Spleen (tissue), 11 donors: ENCODE measurements at regions not wholly inside any gene's neighbourhood (a gene's known extent, or its start where the extent isn't known, plus 50 kb on each side); places are given as distances from the start of the nearest gene placed in this dataset.

Source experiments
- DNase-seq: peaks from one replicate; pipeline ENCODE4 v3.0.0-alpha.2; 2020
- H3K27ac ChIP-seq, 8 donors: fragments of 200-600 bp; sonication (generic) in 7 of 8; 1 replicate in 4 of 8; 2 replicates in 4 of 8; pipeline versions ENCODE4 v1.5.0 to v1.8.0; 2016 to 2021; ENCODE audit warnings: inconsistent platforms in 4 of 8, mild to moderate bottlenecking in 4 of 8, moderate library complexity in 1 of 8
- H3K27me3 ChIP-seq, 7 donors: fragments of 200-600 bp; sonication (generic) in 6 of 7; replicated peaks in 1 of 7; 1 replicate in 4 of 7; 2 replicates in 3 of 7; pipeline versions ENCODE4 v1.5.0 to v1.8.0; 2016 to 2021; ENCODE audit warnings: inconsistent platforms in 3 of 7, mild to moderate bottlenecking in 1 of 7
- H3K36me3 ChIP-seq, 6 donors: fragments of 200-600 bp; sonication (generic) in 5 of 6; 1 replicate in 4 of 6; 2 replicates in 2 of 6; pipeline versions ENCODE4 v1.5.0 to v1.8.0; 2016 to 2021; ENCODE audit warnings: inconsistent platforms in 2 of 6
- H3K4me1 ChIP-seq, 6 donors: fragments of 200-600 bp; sonication (generic) in 5 of 6; 1 replicate in 3 of 6; 2 replicates in 3 of 6; pipeline versions ENCODE4 v1.5.0 to v1.8.0; 2016 to 2021; ENCODE audit warnings: inconsistent platforms in 3 of 6
- H3K4me3 ChIP-seq, 8 donors: fragments of 200-600 bp; sonication (generic) in 7 of 8; 1 replicate in 4 of 8; 2 replicates in 4 of 8; pipeline versions ENCODE4 v1.5.0 to v1.8.0; 2016 to 2021; ENCODE audit warnings: inconsistent platforms in 4 of 8, mild to moderate bottlenecking in 4 of 8, moderate library complexity in 2 of 8
- H3K9me3 ChIP-seq, 8 donors: fragments of 200-600 bp; sonication (generic) in 7 of 8; 1 replicate in 4 of 8; 2 replicates in 4 of 8; pipeline versions ENCODE4 v1.5.0 to v1.8.0; 2016 to 2021; ENCODE audit warnings: inconsistent platforms in 4 of 8
- CTCF ChIP-seq, 11 experiments: fragments of 200-600 bp in 7 of 11; fragments of 450-650 bp in 4 of 11; sonication (generic) in 4 of 11; IDR thresholded peaks in 8 of 11; conservative IDR thresholded peaks in 3 of 11; 1 replicate in 7 of 11; 2 replicates in 4 of 11; pipeline versions ENCODE4 v1.4.0 to v1.8.0; 2016 to 2021; ENCODE audit warnings: antibody characterized with exemption in 11 of 11, inconsistent platforms in 4 of 11, mild to moderate bottlenecking in 1 of 11
- POLR2A ChIP-seq, 3 donors: fragments of 450-650 bp; IDR thresholded peaks; one replicate each; pipeline ENCODE4 v1.5.1; 2017; ENCODE audit warnings: antibody characterized with exemption in 3 of 3, mild to moderate bottlenecking in 1 of 3
- POLR2AphosphoS5 ChIP-seq, 3 donors: sonication (generic); formaldehyde crosslinking; IDR thresholded peaks; one replicate each; pipeline ENCODE4 v1.5.1; 2017; ENCODE audit warnings: antibody characterized with exemption in 3 of 3
- WGBS, 5 donors: extraction: QIAGEN DNeasy Blood & Tissue Kit in 3 of 5; methylation state at CpG; one replicate each; pipeline versions ENCODE4 v1.1.5 to v1.1.7; 2013 to 2018; 5-methylcytosine and 5-hydroxymethylcytosine counted together
- intact Hi-C: fragments of 100-400 bp; cut with DNase I; formaldehyde crosslinking; loops from one replicate; pipeline ENCODE4 v1.15.0; 2023; ENCODE audit warnings: low total_unique reads
- donor health status: healthy with polysubstance abuse.
- donor health status: DM: no; HTN: no; CAD: no; lungs with moderate emphysema.
- donor health status: DM: no; HTN: no; CAD: no.
- donor health status: Bipolar disorder and iron deficiency.
- donor health status: healthy.
- donor health status: DM: no; HTN: no; CAD: no.
- donor health status: DM: yes; HTN: yes; CAD: no.

GRCh38 chr12:13390918-13391317 lies 194.4 kb downstream of the EMP1 start:
- Histone ChIP-seq H3K27me3 (peaks cover 0 to 3% (median 0%) of the 10 kb centered on the region in 7 donors), H3K4me3 (no peak overlapping the region), H3K4me1 (no peaks in the 10 kb centered on the region), H3K27ac (no peak overlapping the region), H3K9me3 (no peaks in the 10 kb centered on the region), H3K36me3 (no peaks in the 10 kb centered on the region)
- intact Hi-C loops = no loop called here
- TF ChIP-seq CTCF (IDR thresholded peaks at IDR 0.05 in 8 of 11, conservative IDR thresholded peaks at IDR 0.05 in 3 of 11) (no peak), POLR2A (IDR thresholded peaks at IDR 0.05) (no peak), POLR2AphosphoS5 (IDR thresholded peaks at IDR 0.05) (no peak)
- DNase-seq = no peak
- WGBS, 5 donors = 68 to 94% (median 85%) methylated on average over 7 of the region's 7 CpGs

GRCh38 chr12:13390381-13390861 lies 193.9 kb downstream of the EMP1 start:
- Histone ChIP-seq H3K27me3 (peaks cover 0 to 5% (median 0%) of the 10 kb centered on the region in 7 donors), H3K36me3 (no peaks in the 10 kb centered on the region), H3K27ac (no peak overlapping the region), H3K9me3 (no peaks in the 10 kb centered on the region), H3K4me1 (no peaks in the 10 kb centered on the region), H3K4me3 (no peak overlapping the region)
- DNase-seq = no peak
- intact Hi-C loops = no loop called here
- 65 to 75% (median 70%) methylated on average over 10 of the region's 10 CpGs for WGBS, 5 donors
- TF ChIP-seq POLR2AphosphoS5 (IDR thresholded peaks at IDR 0.05) = no peak
- no peak for TF ChIP-seq POLR2A (IDR thresholded peaks at IDR 0.05)
- no peak for TF ChIP-seq CTCF (IDR thresholded peaks at IDR 0.05 in 8 of 11, conservative IDR thresholded peaks at IDR 0.05 in 3 of 11)

- TF ChIP-seq CTCF (IDR thresholded peaks at IDR 0.05 in 8 of 11, conservative IDR thresholded peaks at IDR 0.05 in 3 of 11) (no peak), POLR2AphosphoS5 (IDR thresholded peaks at IDR 0.05) (no peak), POLR2A (IDR thresholded peaks at IDR 0.05) (no peak)
- peaks cover 0 to 5% (median 0%) of the 10 kb centered on the region in 7 donors for H3K27me3 ChIP-seq
- no peak for DNase-seq
- no peaks in the 10 kb centered on the region for H3K4me1 ChIP-seq
- intact Hi-C loops = no loop called here
- WGBS, 5 donors = 72 to 81% (median 79%) methylated on average over 6 of the region's 6 CpGs
- no peaks in the 10 kb centered on the region for H3K9me3 ChIP-seq
- no peaks in the 10 kb centered on the region for H3K36me3 ChIP-seq
- no peak overlapping the region for H3K27ac ChIP-seq
- no peak overlapping the region for H3K4me3 ChIP-seq
Observed at GRCh38 chr12:13387101-13387500, 190.6 kb downstream of the EMP1 start.

- no peak for DNase-seq
- 57 to 65% (median 61%) methylated on average over 3 of the region's 3 CpGs for WGBS, 5 donors
- Histone ChIP-seq H3K9me3 (no peaks in the 10 kb centered on the region), H3K36me3 (no peaks in the 10 kb centered on the region), H3K4me3 (no peak overlapping the region), H3K27ac (no peak overlapping the region), H3K27me3 (peaks cover 0 to 5% (median 0%) of the 10 kb centered on the region in 7 donors), H3K4me1 (no peaks in the 10 kb centered on the region)
- no peak for TF ChIP-seq POLR2AphosphoS5 (IDR thresholded peaks at IDR 0.05)
- TF ChIP-seq POLR2A (IDR thresholded peaks at IDR 0.05) = no peak
- TF ChIP-seq CTCF (IDR thresholded peaks at IDR 0.05 in 8 of 11, conservative IDR thresholded peaks at IDR 0.05 in 3 of 11) = no peak
- intact Hi-C loops = no loop called here
Observed at GRCh38 chr12:13386323-13387039, 190.0 kb downstream of the EMP1 start.
